Left lung (tissue), 4 donors: ENCODE measurements at regions not wholly inside any gene's neighbourhood (a gene's known extent, or its start where the extent isn't known, plus 50 kb on each side); places are given as distances from the start of the nearest gene placed in this dataset.

Source experiments
- ATAC-seq: fragments of 200-7000 bp; cut with Tn5 transposase; one replicate; pipeline ENCODE4 v1.9.1; 2020; ENCODE audit warnings: moderate library complexity
- DNase-seq, 4 donors: peaks; one replicate each; pipeline ENCODE4 v3.0.0-alpha.2; 2013 to 2020
- H3K27ac ChIP-seq, 2 donors: fragments of 200-600 bp; sonication (generic) in 1 of 2; one replicate each; pipeline versions ENCODE4 v1.5.0 to v1.8.0; 2020 to 2021
- H3K27me3 ChIP-seq, 2 donors: fragments of 200-600 bp; sonication (generic) in 1 of 2; one replicate each; pipeline versions ENCODE4 v1.5.0 to v1.8.0; 2020 to 2021
- H3K36me3 ChIP-seq, 2 donors: fragments of 200-600 bp; sonication (generic) in 1 of 2; one replicate each; pipeline versions ENCODE4 v1.5.0 to v1.8.0; 2020 to 2021
- H3K4me1 ChIP-seq, 2 donors: fragments of 200-600 bp; one replicate each; pipeline ENCODE4 v1.8.0; 2021
- H3K4me3 ChIP-seq, 2 donors: fragments of 200-600 bp; sonication (generic) in 1 of 2; one replicate each; pipeline versions ENCODE4 v1.5.0 to v1.8.0; 2020 to 2021; ENCODE audit warnings: mild to moderate bottlenecking in 1 of 2
- H3K9me3 ChIP-seq, 2 donors: fragments of 200-600 bp; sonication (generic) in 1 of 2; one replicate each; pipeline versions ENCODE4 v1.5.0 to v1.8.0; 2020 to 2021
- CTCF ChIP-seq, 2 donors: fragments of 200-600 bp; sonication (generic) in 1 of 2; IDR thresholded peaks; one replicate each; pipeline versions ENCODE4 v1.5.0 to v1.8.0; 2021; ENCODE audit warnings: antibody characterized with exemption in 2 of 2
- intact Hi-C, 2 donors: fragments of 100-400 bp; cut with DNase I; formaldehyde crosslinking; loops; one replicate each; pipeline versions ENCODE4 v1.11.2 to v1.14.2; 2022
- donor health status: DM: no; HTN: yes; CAD: no.
- donor health status: DM: no; HTN: no; CAD: no.

- TF ChIP-seq CTCF (IDR thresholded peaks at IDR 0.05) = no peak
- H3K4me1 ChIP-seq = no peaks in the 10 kb centered on the region
- no peak for ATAC-seq
- H3K27ac ChIP-seq = no peak overlapping the region
- H3K4me3 ChIP-seq = no peak overlapping the region
- H3K9me3 ChIP-seq = no peaks in the 10 kb centered on the region
- no peaks in the 10 kb centered on the region for H3K36me3 ChIP-seq
- intact Hi-C loops = no loop called here
- H3K27me3 ChIP-seq = no peaks in the 10 kb centered on the region
- no peak for DNase-seq
Measured at GRCh38 chr3:151949706-151950105, 76.3 kb downstream of the SUCNR1 start.

- H3K4me1 ChIP-seq = no peaks in the 10 kb centered on the region
- DNase-seq (no peak), ATAC-seq (no peak)
- no peaks in the 10 kb centered on the region for H3K9me3 ChIP-seq
- no peaks in the 10 kb centered on the region for H3K36me3 ChIP-seq
- TF ChIP-seq CTCF (IDR thresholded peaks at IDR 0.05) = no peak
- no peaks in the 10 kb centered on the region for H3K27me3 ChIP-seq
- intact Hi-C loops = no loop called here
- H3K4me3 ChIP-seq = no peak overlapping the region
- H3K27ac ChIP-seq = no peak overlapping the region
Measured at GRCh38 chr3:151955356-151955755, 81.9 kb downstream of the SUCNR1 start.

- no peak overlapping the region for H3K27ac ChIP-seq
- no peak for TF ChIP-seq CTCF (IDR thresholded peaks at IDR 0.05)
- H3K36me3 ChIP-seq = no peaks in the 10 kb centered on the region
- ATAC-seq = no peak
- intact Hi-C loops = no loop called here
- no peaks in the 10 kb centered on the region for H3K27me3 ChIP-seq
- no peak overlapping the region for H3K4me3 ChIP-seq
- no peaks in the 10 kb centered on the region for H3K4me1 ChIP-seq
- DNase-seq = peak in 2 of 4 donors; percentile 64 to 69
- no peaks in the 10 kb centered on the region for H3K9me3 ChIP-seq
Measured at GRCh38 chr3:151960961-151961580, 87.6 kb downstream of the SUCNR1 start.

GRCh38 chr3:151962352-151962751 is 88.9 kb downstream of the SUCNR1 start:
- intact Hi-C loops = no loop called here
- no peak overlapping the region for H3K4me3 ChIP-seq
- ATAC-seq (no peak), DNase-seq (no peak)
- no peak for TF ChIP-seq CTCF (IDR thresholded peaks at IDR 0.05)
- H3K9me3 ChIP-seq = no peaks in the 10 kb centered on the region
- no peaks in the 10 kb centered on the region for H3K27me3 ChIP-seq
- no peak overlapping the region for H3K27ac ChIP-seq
- no peaks in the 10 kb centered on the region for H3K36me3 ChIP-seq
- H3K4me1 ChIP-seq = no peaks in the 10 kb centered on the region

- no peak for DNase-seq
- Histone ChIP-seq H3K4me3 (no peak overlapping the region), H3K36me3 (no peaks in the 10 kb centered on the region), H3K27ac (no peak overlapping the region), H3K9me3 (no peaks in the 10 kb centered on the region), H3K4me1 (no peaks in the 10 kb centered on the region), H3K27me3 (no peaks in the 10 kb centered on the region)
- no peak for ATAC-seq
- intact Hi-C loops = no loop called here
- no peak for TF ChIP-seq CTCF (IDR thresholded peaks at IDR 0.05)
Measured at GRCh38 chr3:151962912-151963311, 89.5 kb downstream of the SUCNR1 start.
